Endothelial cell of umbilical vein (primary cell): ENCODE measurements at regions not wholly inside any gene's neighbourhood (a gene's known extent, or its start where the extent isn't known, plus 50 kb on each side); places are given as distances from the start of the nearest gene placed in this dataset.

Experiments
- BruUV-seq: library from RNA; stranded (reverse); fragments of 400-500 nt; replicated peaks from 2 replicates; lab custom pipeline; 2021; lab: Mats Ljungman, UMichigan
- CTCF ChIA-PET: fragments of 300-600, 350-600 bp; sonication (Branson Sonifier 250); formaldehyde crosslinking; loops from one replicate; lab custom pipeline; 2021; ENCODE audit warnings: antibody characterized with exemption, inconsistent platforms; lab: Charles Lee
- POLR2A ChIA-PET: fragments of 300-600, 350-600 bp; sonication (Branson Sonifier 250); formaldehyde crosslinking; loops from one replicate; lab custom pipeline; 2021; ENCODE audit warnings: antibody characterized with exemption, inconsistent platforms; lab: Charles Lee
- DNase-seq: peaks from one replicate; pipeline ENCODE4 v3.0.0-alpha.2; 2011; ENCODE audit warnings: low read depth, low spot score
- FAIRE-seq: peaks from 2 replicates; lab custom pipeline; 2011; peaks lifted over from hg19 to GRCh38; lab: Jason Lieb, UNC
- H2AFZ ChIP-seq: 2 replicates; pipeline ENCODE4 v1.6.0; 2012; ENCODE audit warnings: low read depth, low read length, control low read depth, inconsistent platforms
- H3K27ac ChIP-seq: 2 replicates; pipeline ENCODE4 v1.5.1; 2011; ENCODE audit warnings: low read depth, mild to moderate bottlenecking, control low read depth, low read length, moderate library complexity; ENCODE audit not compliant: insufficient read depth
- H3K27me3 ChIP-seq, 2 experiments: 2 replicates each; pipeline versions ENCODE4 v1.6.0 to v1.6.1; 2011; ENCODE audit warnings: low read length in 2 of 2, mixed read lengths in 1 of 2; ENCODE audit not compliant: control insufficient read depth in 2 of 2, insufficient read depth in 2 of 2
- H3K36me3 ChIP-seq, 2 experiments: 2 replicates in 1 of 2; 3 replicates in 1 of 2; pipeline ENCODE4 v1.5.1; 2011; ENCODE audit warnings: low read length in 2 of 2, mild to moderate bottlenecking in 1 of 2, moderate library complexity in 1 of 2; ENCODE audit not compliant: control insufficient read depth in 2 of 2, insufficient read depth in 2 of 2; ENCODE audit errors: extremely low read depth in 1 of 2
- H3K4me1 ChIP-seq: 3 replicates; pipeline ENCODE4 v1.5.1; 2011; ENCODE audit warnings: mild to moderate bottlenecking, low read length; ENCODE audit not compliant: control insufficient read depth, insufficient read depth; ENCODE audit errors: extremely low read depth
- H3K4me2 ChIP-seq: 2 replicates; pipeline ENCODE4 v1.6.1; 2011; ENCODE audit warnings: low read length, control low read depth, mixed read lengths; ENCODE audit not compliant: insufficient read depth
- H3K4me3 ChIP-seq, 3 experiments: fragments of 200-600 bp in 1 of 3; sonication (generic), shearing (Covaris generic) in 1 of 3; replicated peaks in 1 of 3; 2 replicates each; pipeline ENCODE4 v1.5.1; 2011 to 2016; ENCODE audit warnings: control low read depth in 3 of 3, low read length in 3 of 3, mild to moderate bottlenecking in 2 of 3, inconsistent platforms in 1 of 3, low read depth in 1 of 3, moderate library complexity in 1 of 3; ENCODE audit not compliant: insufficient read depth in 1 of 3
- H3K79me2 ChIP-seq: 2 replicates; pipeline ENCODE4 v1.6.0; 2012; ENCODE audit warnings: low read length, inconsistent platforms; ENCODE audit not compliant: control insufficient read depth, insufficient read depth
- H3K9ac ChIP-seq: replicated peaks from 2 replicates; pipeline ENCODE3; 2011; ENCODE audit warnings: low read length, control low read depth; ENCODE audit not compliant: insufficient read depth; ENCODE audit errors: extremely low read depth
- H3K9me1 ChIP-seq: replicated peaks from 3 replicates; pipeline ENCODE4 v1.6.0; 2011; ENCODE audit warnings: mild to moderate bottlenecking, low read length; ENCODE audit not compliant: control insufficient read depth, insufficient read depth; ENCODE audit errors: extremely low read depth
- H3K9me3 ChIP-seq: replicated peaks from 2 replicates; pipeline ENCODE4 v1.5.1; 2012; ENCODE audit warnings: low read length, inconsistent platforms; ENCODE audit not compliant: control insufficient read depth, insufficient read depth
- H4K20me1 ChIP-seq: replicated peaks from 2 replicates; pipeline ENCODE3; 2011; ENCODE audit warnings: mild to moderate bottlenecking, low read length; ENCODE audit not compliant: control insufficient read depth, insufficient read depth; ENCODE audit errors: extremely low read depth
- EZH2 ChIP-seq: IDR thresholded peaks from 2 replicates; pipeline ENCODE4 v1.6.1; 2012; ENCODE audit warnings: borderline replicate concordance, low read depth, mild to moderate bottlenecking, moderate library complexity, low read length, inconsistent platforms; ENCODE audit not compliant: severe bottlenecking
- FOS ChIP-seq: IDR thresholded peaks from 2 replicates; pipeline ENCODE4 v1.6.1; 2011; ENCODE audit warnings: mild to moderate bottlenecking, low read length, moderate library complexity, borderline replicate concordance; ENCODE audit not compliant: insufficient read depth
- GATA2 ChIP-seq: IDR thresholded peaks from 2 replicates; pipeline ENCODE4 v1.7.0; 2011; ENCODE audit warnings: low read depth, mild to moderate bottlenecking, moderate library complexity, mixed read lengths, low read length; ENCODE audit not compliant: insufficient read length, insufficient read depth
- JUN ChIP-seq: IDR thresholded peaks from 2 replicates; pipeline ENCODE4 v1.6.1; 2011; ENCODE audit warnings: borderline replicate concordance, low read depth; ENCODE audit not compliant: insufficient read length, insufficient read depth
- MYC ChIP-seq: IDR thresholded peaks from one replicate; pipeline ENCODE4 v1.6.1; 2011; ENCODE audit warnings: mild to moderate bottlenecking, low read depth, low read length
- POLR2AphosphoS5 ChIP-seq: IDR thresholded peaks from 2 replicates; pipeline ENCODE4 v1.6.1; 2012; ENCODE audit warnings: low read depth, mild to moderate bottlenecking, control low read depth, low read length, moderate library complexity; ENCODE audit not compliant: insufficient read depth
- dilution Hi-C: fragments of 300-500 bp; cut with MboI; formaldehyde crosslinking; loops from one replicate; pipeline ENCODE4 v1.15.0; 2019; ENCODE audit warnings: low sequenced_read_pairs; ENCODE audit not compliant: extremely low pct_ligation_motif_present
- intact Hi-C: fragments of 100-400 bp; cut with micrococcal nuclease; formaldehyde crosslinking; loops from one replicate; pipeline ENCODE4 v1.10.0; 2022
- TF ChIP-seq, protein P1 (sequence below): IDR thresholded peaks from 2 replicates; pipeline ENCODE4 v1.6.1; 2011; ENCODE audit not compliant: insufficient read depth, insufficient read length
- TF ChIP-seq, protein P2 (sequence below), 2 donors: IDR thresholded peaks; 1 replicate in 1 of 2; 2 replicates in 1 of 2; pipeline ENCODE4 v1.5.1; 2011; ENCODE audit warnings: low read length in 2 of 2, mild to moderate bottlenecking in 2 of 2, moderate library complexity in 2 of 2, control low read depth in 1 of 2, inconsistent platforms in 1 of 2, low read depth in 1 of 2; ENCODE audit not compliant: insufficient read depth in 1 of 2; ENCODE audit errors: extremely low read depth in 1 of 2

GRCh38 chr1:60857851-60858250 is 224.5 kb upstream of the NFIA start:
- intact Hi-C loops (no loop called here), dilution Hi-C loops (no loop called here)
- Histone ChIP-seq H3K4me2 (no peak overlapping the region), H3K27ac (no peak overlapping the region), H3K4me1 (peaks cover under 1% of the 10 kb centered on the region), H3K79me2 (no peaks in the 10 kb centered on the region), H3K4me3 (no peak overlapping the region), H3K9ac (no peak overlapping the region), H3K27me3 (no peaks in the 10 kb centered on the region), H4K20me1 (no peaks in the 10 kb centered on the region), H2AFZ (no peak overlapping the region), H3K9me1 (no peaks in the 10 kb centered on the region), H3K9me3 (no peaks in the 10 kb centered on the region), H3K36me3 (no peaks in the 10 kb centered on the region)
- TF ChIP-seq POLR2AphosphoS5 (no peak), MYC (no peak), EZH2 (no peak), GATA2 (no peak), FOS (no peak), JUN (no peak)
- TF ChIP-seq, protein P1, sequence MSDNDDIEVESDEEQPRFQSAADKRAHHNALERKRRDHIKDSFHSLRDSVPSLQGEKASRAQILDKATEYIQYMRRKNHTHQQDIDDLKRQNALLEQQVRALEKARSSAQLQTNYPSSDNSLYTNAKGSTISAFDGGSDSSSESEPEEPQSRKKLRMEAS: no peak
- TF ChIP-seq, protein P2, sequence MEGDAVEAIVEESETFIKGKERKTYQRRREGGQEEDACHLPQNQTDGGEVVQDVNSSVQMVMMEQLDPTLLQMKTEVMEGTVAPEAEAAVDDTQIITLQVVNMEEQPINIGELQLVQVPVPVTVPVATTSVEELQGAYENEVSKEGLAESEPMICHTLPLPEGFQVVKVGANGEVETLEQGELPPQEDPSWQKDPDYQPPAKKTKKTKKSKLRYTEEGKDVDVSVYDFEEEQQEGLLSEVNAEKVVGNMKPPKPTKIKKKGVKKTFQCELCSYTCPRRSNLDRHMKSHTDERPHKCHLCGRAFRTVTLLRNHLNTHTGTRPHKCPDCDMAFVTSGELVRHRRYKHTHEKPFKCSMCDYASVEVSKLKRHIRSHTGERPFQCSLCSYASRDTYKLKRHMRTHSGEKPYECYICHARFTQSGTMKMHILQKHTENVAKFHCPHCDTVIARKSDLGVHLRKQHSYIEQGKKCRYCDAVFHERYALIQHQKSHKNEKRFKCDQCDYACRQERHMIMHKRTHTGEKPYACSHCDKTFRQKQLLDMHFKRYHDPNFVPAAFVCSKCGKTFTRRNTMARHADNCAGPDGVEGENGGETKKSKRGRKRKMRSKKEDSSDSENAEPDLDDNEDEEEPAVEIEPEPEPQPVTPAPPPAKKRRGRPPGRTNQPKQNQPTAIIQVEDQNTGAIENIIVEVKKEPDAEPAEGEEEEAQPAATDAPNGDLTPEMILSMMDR (IDR thresholded peaks at IDR 0.05; ENCODE audit: extremely low read depth in 1 of 2, insufficient read depth in 1 of 2, low read depth in 1 of 2, low read length in 2 of 2): no peak
- ChIA-PET CTCF (interaction anchor here (0.9 to 1.9 kb wide), 13 partner anchors 9 to 731 kb away, joined by 3 to 19 read pairs (median 5); no protein-coding TSS in a partner anchor), POLR2A (no interaction called here)
- no peak for FAIRE-seq
- no peak for DNase-seq
- BruUV-seq: no TSS peak
